Calu3 (cell line): ENCODE measurements at regions not wholly inside any gene's neighbourhood (a gene's known extent, or its start where the extent isn't known, plus 50 kb on each side); places are given as distances from the start of the nearest gene placed in this dataset.

Experiments used
- BruUV-seq: library from RNA; stranded (reverse); fragments of 400-500 nt; replicated peaks from 2 replicates; lab custom pipeline; 2021; lab: Mats Ljungman, UMichigan
- CTCF ChIA-PET: fragments of 300-600 bp; sonication (Branson Sonifier 250); formaldehyde crosslinking; loops from one replicate; lab custom pipeline; 2022; ENCODE audit warnings: antibody characterized with exemption; lab: Charles Lee
- DNase-seq: peaks from one replicate; pipeline ENCODE4 v3.0.0; 2022
- H3K27ac Mint-ChIP-seq: one replicate; pipeline ENCODE4 v1.8.0; 2022; ENCODE audit warnings: mixed read lengths; ENCODE audit not compliant: unreplicated experiment
- H3K27me3 Mint-ChIP-seq: one replicate; pipeline ENCODE4 v1.8.0; 2022; ENCODE audit warnings: mixed read lengths; ENCODE audit not compliant: unreplicated experiment
- H3K36me3 Mint-ChIP-seq: one replicate; pipeline ENCODE4 v1.8.0; 2022; ENCODE audit warnings: mild to moderate bottlenecking, moderate library complexity, mixed read lengths; ENCODE audit not compliant: insufficient read depth, unreplicated experiment
- H3K4me1 Mint-ChIP-seq: one replicate; pipeline ENCODE4 v1.8.0; 2022; ENCODE audit warnings: mild to moderate bottlenecking, low read depth, mixed read lengths; ENCODE audit not compliant: unreplicated experiment
- H3K4me3 Mint-ChIP-seq: one replicate; pipeline ENCODE4 v1.8.0; 2022; ENCODE audit warnings: mild to moderate bottlenecking, low read depth, moderate library complexity, mixed read lengths; ENCODE audit not compliant: unreplicated experiment
- H3K9me3 Mint-ChIP-seq: one replicate; pipeline ENCODE4 v1.8.0; 2022; ENCODE audit warnings: low read depth, mixed read lengths; ENCODE audit not compliant: unreplicated experiment
- intact Hi-C: fragments of 100-400 bp; cut with micrococcal nuclease; formaldehyde crosslinking; loops from one replicate; pipeline ENCODE4 v1.10.0; 2022; ENCODE audit not compliant: unreplicated experiment
- TF ChIP-seq, protein P1 (sequence below): fragments of 200-600 bp; IDR thresholded peaks from one replicate; pipeline ENCODE4 v1.8.0; 2022; ENCODE audit warnings: antibody characterized with exemption; ENCODE audit not compliant: unreplicated experiment

GRCh38 chr10:3570855-3571266 lies 214.1 kb downstream of the KLF6 start:
- Mint-ChIP-seq H3K4me1 (no peaks in the 10 kb centered on the region), H3K27ac (no peak overlapping the region), H3K27me3 (no peaks in the 10 kb centered on the region), H3K9me3 (no peaks in the 10 kb centered on the region), H3K36me3 (no peaks in the 10 kb centered on the region), H3K4me3 (no peak overlapping the region)
- no TSS peak for BruUV-seq
- DNase-seq: no peak
- CTCF ChIA-PET: no interaction called here
- intact Hi-C loops: no loop called here
- TF ChIP-seq, protein P1, sequence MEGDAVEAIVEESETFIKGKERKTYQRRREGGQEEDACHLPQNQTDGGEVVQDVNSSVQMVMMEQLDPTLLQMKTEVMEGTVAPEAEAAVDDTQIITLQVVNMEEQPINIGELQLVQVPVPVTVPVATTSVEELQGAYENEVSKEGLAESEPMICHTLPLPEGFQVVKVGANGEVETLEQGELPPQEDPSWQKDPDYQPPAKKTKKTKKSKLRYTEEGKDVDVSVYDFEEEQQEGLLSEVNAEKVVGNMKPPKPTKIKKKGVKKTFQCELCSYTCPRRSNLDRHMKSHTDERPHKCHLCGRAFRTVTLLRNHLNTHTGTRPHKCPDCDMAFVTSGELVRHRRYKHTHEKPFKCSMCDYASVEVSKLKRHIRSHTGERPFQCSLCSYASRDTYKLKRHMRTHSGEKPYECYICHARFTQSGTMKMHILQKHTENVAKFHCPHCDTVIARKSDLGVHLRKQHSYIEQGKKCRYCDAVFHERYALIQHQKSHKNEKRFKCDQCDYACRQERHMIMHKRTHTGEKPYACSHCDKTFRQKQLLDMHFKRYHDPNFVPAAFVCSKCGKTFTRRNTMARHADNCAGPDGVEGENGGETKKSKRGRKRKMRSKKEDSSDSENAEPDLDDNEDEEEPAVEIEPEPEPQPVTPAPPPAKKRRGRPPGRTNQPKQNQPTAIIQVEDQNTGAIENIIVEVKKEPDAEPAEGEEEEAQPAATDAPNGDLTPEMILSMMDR: no peak

DNA sequence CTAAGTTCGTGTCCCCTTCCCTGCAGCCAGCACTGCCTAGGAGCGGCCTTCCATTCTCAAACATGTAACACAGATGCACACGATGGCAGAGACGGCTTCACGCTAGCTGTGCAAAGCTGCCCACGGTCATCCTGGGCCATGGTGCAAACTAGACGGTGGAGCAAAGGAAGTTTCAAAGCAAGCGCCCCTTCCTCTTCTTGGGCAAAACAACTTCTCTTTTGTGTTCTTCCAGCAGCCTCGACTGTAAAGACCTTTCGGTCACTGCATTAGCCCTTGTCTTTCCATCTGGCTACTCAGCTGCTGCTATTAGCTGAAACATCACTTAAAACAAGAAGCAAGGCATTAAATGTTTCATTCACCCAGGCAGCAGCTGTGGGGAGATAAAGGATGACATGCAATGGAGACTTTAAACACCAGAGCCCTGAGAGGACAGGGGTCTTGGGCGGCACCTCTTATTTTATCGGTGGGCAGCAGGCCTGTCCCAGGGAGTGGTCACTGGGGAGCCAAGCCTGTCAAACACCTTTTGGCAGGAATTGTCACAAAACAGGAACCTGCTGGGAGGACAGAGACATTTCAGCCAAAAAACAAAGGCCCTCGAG lies 214.8 kb downstream of the KLF6 start:
- no TSS peak for BruUV-seq
- no peak overlapping the region for H3K4me3 Mint-ChIP-seq
- TF ChIP-seq, protein P1: no peak
- H3K9me3 Mint-ChIP-seq: no peaks in the 10 kb centered on the region
- no peak overlapping the region for H3K27ac Mint-ChIP-seq
- CTCF ChIA-PET: no interaction called here
- DNase-seq: no peak
- H3K27me3 Mint-ChIP-seq: no peaks in the 10 kb centered on the region
- H3K4me1 Mint-ChIP-seq: no peaks in the 10 kb centered on the region
- intact Hi-C loops: no loop called here
- H3K36me3 Mint-ChIP-seq: no peaks in the 10 kb centered on the region

- intact Hi-C loops: no loop called here
- Mint-ChIP-seq H3K36me3 (no peaks in the 10 kb centered on the region), H3K27me3 (no peaks in the 10 kb centered on the region), H3K4me3 (no peak overlapping the region), H3K27ac (no peak overlapping the region), H3K4me1 (no peaks in the 10 kb centered on the region), H3K9me3 (no peaks in the 10 kb centered on the region)
- no peak for DNase-seq
- CTCF ChIA-PET: no interaction called here
- TF ChIP-seq, protein P1: no peak
- no TSS peak for BruUV-seq
Observed at GRCh38 chr10:3568983-3569382, 216.0 kb downstream of the KLF6 start.

- Mint-ChIP-seq H3K36me3 (no peaks in the 10 kb centered on the region), H3K9me3 (no peaks in the 10 kb centered on the region), H3K4me1 (no peaks in the 10 kb centered on the region), H3K4me3 (no peak overlapping the region), H3K27me3 (no peaks in the 10 kb centered on the region), H3K27ac (no peak overlapping the region)
- no peak for DNase-seq
- TF ChIP-seq, protein P1: no peak
- CTCF ChIA-PET: no interaction called here
- intact Hi-C loops: no loop called here
- no TSS peak for BruUV-seq
Observed at GRCh38 chr10:3568392-3568791, 216.6 kb downstream of the KLF6 start.
